ENCODE measurements at regions not wholly inside any gene's neighbourhood (a gene's known extent, or its start where the extent isn't known, plus 50 kb on each side); places are given as distances from the start of the nearest gene placed in this dataset.
A peak's percentile ranks its signal among the peaks of the same experiment; 100 is the strongest.
"Not testable (repeated sequence)": the region's sequence is repeated elsewhere in the genome, so short reads cannot be mapped to it uniquely, and the experiment has no call there.

GRCh38 chrX:73943693-73944562 lies 91.4 kb upstream of the XIST start:
- no peak for TF ChIP-seq CTCF (IDR thresholded peaks at IDR 0.05; ENCODE audit: low read depth, low read length)
- H3K4me3 ChIP-seq (ENCODE audit: low read depth, low read length) = peak overlapping the region; percentile 96

DNA sequence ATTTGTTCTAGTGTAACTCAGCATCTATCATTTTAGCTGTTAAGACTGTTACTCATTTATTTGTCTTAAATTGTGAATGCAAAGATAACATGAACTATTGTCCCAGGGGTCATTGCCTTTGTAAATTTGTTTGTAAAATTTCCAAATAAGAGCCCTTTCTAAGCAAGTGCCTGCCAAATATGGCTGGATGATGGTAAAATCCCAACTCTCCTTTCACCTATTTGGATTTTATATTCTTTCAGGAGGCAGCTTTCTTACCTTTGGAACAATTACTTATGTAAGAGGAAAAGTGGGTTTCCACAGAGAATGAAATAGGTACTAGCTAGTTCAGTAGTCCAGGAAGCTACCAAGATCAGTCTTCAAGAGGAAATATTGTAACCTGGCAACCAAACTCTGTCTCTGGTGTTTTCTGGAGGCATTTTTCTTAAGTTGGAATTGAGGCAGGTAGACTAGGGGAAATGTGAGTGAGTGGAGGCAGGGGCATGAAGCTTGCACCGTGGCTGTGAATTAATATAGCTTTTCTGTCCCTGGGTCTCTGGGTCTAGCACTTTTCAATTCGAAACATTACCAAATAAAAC lies 88.5 kb upstream of the XIST start:
- no peak overlapping the region for H3K4me3 ChIP-seq (ENCODE audit: low read depth, low read length)
- no peak for TF ChIP-seq CTCF (IDR thresholded peaks at IDR 0.05; ENCODE audit: low read depth, low read length)

DNA sequence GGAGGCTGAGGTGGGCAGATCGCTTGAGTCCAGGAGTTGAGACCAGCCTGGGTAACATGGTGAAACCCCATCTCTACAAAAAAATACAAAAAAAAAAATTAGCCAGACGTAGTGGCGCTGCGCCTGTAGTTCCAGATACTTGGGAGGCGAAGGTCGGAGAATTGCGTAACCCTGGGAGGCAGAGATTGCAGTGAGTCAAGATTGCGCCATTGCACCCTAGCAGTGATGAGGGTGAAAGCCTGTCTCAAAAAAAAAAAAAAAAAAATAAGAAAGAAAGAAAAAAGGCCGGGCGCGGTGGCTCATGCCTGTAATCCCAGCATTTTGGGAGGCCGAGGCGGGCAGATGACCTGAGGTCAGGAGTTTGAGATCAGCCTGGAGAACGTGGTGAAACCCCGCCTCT lies 85.3 kb upstream of the XIST start:
- H3K4me3 ChIP-seq (ENCODE audit: low read depth, low read length) = not testable (repeated sequence)

GRCh38 chrX:73932522-73932921 lies 80.0 kb upstream of the XIST start:
- H3K4me3 ChIP-seq (ENCODE audit: low read depth, low read length) = no peak overlapping the region
- TF ChIP-seq CTCF (IDR thresholded peaks at IDR 0.05; ENCODE audit: low read depth, low read length) = no peak

- no peak overlapping the region for H3K4me3 ChIP-seq (ENCODE audit: low read depth, low read length)
- no peak for TF ChIP-seq CTCF (IDR thresholded peaks at IDR 0.05; ENCODE audit: low read depth, low read length)
Measured at GRCh38 chrX:73930300-73930699, 77.8 kb upstream of the XIST start.

- H3K4me3 ChIP-seq (ENCODE audit: low read depth, low read length) = no peak overlapping the region
- TF ChIP-seq CTCF (IDR thresholded peaks at IDR 0.05; ENCODE audit: low read depth, low read length) = no peak
Measured at GRCh38 chrX:73922856-73923455, 70.4 kb upstream of the XIST start.

DNA sequence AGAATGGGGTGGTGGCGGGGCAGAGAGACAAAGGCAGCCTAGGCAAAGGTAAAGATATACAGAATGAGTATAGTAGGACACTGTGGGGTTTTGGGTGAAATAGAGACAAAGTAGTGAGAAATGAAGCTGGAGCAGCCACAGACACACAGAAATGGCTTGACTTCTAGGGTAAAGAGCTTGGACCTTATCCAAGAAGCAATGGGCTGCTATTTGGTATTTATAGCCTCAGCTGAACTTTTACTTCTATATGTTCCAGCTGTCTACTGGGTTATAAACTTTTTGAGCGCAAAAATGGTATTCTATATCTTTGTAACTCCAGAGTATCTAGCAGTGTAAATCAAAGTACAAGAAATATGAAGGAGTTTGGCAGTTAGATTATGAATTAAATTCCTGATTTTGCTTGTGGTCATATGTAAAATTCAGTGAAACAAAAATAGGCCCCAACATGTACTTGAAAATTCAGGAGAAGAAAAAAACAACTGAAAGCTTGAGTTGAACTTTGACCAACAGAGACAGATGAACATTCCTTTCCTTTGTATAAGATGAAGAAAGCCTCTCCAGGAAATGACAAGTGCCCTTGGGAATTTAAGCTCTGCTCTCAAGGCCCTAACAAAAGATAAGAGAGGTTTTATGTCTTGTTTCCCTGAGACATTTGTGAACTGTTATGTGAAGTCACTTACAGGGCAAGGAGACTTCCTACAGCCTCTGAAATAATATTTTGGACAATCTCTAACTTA lies 64.6 kb upstream of the XIST start:
- TF ChIP-seq CTCF (IDR thresholded peaks at IDR 0.05; ENCODE audit: low read depth, low read length) = no peak
- H3K4me3 ChIP-seq (ENCODE audit: low read depth, low read length) = no peak overlapping the region
